ENCODE measurements at regions not wholly inside any gene's neighbourhood (a gene's known extent, or its start where the extent isn't known, plus 50 kb on each side); places are given as distances from the start of the nearest gene placed in this dataset.
"Not testable (repeated sequence)": the region's sequence is repeated elsewhere in the genome, so short reads cannot be mapped to it uniquely, and the experiment has no call there.

DNA sequence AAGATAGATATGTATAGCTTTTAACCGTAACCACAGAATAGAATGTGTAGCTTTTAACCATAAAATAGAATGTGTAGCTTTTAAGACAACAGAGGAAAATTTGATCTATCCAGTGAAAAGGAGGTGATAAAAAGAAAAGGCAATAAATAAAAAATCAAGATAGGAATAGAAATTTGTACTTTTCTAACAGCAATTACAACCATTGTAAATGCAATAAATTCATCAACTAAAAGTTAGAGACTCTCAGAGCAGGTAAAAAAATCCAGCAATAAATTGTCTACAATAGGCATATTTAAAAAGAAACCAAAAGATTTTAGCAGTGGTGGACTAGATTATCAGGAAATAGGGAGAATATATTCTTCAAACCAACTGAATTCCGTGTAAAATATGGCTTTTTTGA, 63.8 kb upstream of the ABHD2 start:
- Histone ChIP-seq H3K4me3 (ENCODE audit: low read depth, low read length) (no peak overlapping the region), H3K27ac (no peak overlapping the region), H3K27me3 (ENCODE audit: insufficient read depth, low read depth, severe bottlenecking) (no peaks in the 10 kb centered on the region), H3K36me3 (no peaks in the 10 kb centered on the region), H3K9me3 (ENCODE audit: severe bottlenecking) (no peaks in the 10 kb centered on the region)
- DNase-seq = no peak
- no peak for TF ChIP-seq CTCF (IDR thresholded peaks at IDR 0.05; ENCODE audit: low read depth, low read length)

DNA sequence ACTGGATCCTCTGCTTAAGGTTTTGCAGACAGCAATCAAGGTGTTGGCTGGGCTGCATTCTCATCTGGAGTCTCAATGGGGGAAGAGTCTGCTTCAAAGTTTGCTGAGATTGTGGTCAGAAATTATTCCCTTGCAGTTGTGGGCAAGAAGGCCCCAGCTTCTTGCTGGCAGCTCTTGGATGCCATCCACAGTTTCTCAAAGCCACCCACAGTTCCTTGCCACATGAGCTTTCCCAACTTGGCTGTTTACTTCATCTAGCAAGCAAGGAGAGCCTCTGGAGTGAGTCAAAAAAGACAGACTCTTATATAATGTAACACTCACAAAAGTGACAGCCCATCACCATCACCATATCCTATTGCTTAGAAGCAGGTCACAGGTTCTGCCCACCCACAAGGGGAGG, 62.1 kb upstream of the ABHD2 start:
- H3K27ac ChIP-seq = no peak overlapping the region
- H3K36me3 ChIP-seq = no peaks in the 10 kb centered on the region
- no peak overlapping the region for H3K4me3 ChIP-seq (ENCODE audit: low read depth, low read length)
- no peak for DNase-seq
- no peaks in the 10 kb centered on the region for H3K9me3 ChIP-seq (ENCODE audit: severe bottlenecking)
- TF ChIP-seq CTCF (IDR thresholded peaks at IDR 0.05; ENCODE audit: low read depth, low read length) = no peak
- no peaks in the 10 kb centered on the region for H3K27me3 ChIP-seq (ENCODE audit: insufficient read depth, low read depth, severe bottlenecking)

GRCh38 chr15:89028036-89028435, 60.2 kb upstream of the ABHD2 start:
- no peaks in the 10 kb centered on the region for H3K9me3 ChIP-seq (ENCODE audit: severe bottlenecking)
- no peak overlapping the region for H3K4me3 ChIP-seq (ENCODE audit: low read depth, low read length)
- peak; percentile 73 for DNase-seq
- no peaks in the 10 kb centered on the region for H3K36me3 ChIP-seq
- no peak for TF ChIP-seq CTCF (IDR thresholded peaks at IDR 0.05; ENCODE audit: low read depth, low read length)
- no peaks in the 10 kb centered on the region for H3K27me3 ChIP-seq (ENCODE audit: insufficient read depth, low read depth, severe bottlenecking)
- H3K27ac ChIP-seq = peak overlapping the region; percentile 43

- no peaks in the 10 kb centered on the region for H3K9me3 ChIP-seq (ENCODE audit: severe bottlenecking)
- H3K4me3 ChIP-seq (ENCODE audit: low read depth, low read length) = no peak overlapping the region
- no peak overlapping the region for H3K27ac ChIP-seq
- no peak for TF ChIP-seq CTCF (IDR thresholded peaks at IDR 0.05; ENCODE audit: low read depth, low read length)
- H3K36me3 ChIP-seq = no peaks in the 10 kb centered on the region
- no peak for DNase-seq
- no peaks in the 10 kb centered on the region for H3K27me3 ChIP-seq (ENCODE audit: insufficient read depth, low read depth, severe bottlenecking)
These were observed 57.9 kb upstream of the ABHD2 start for GRCh38 chr15:89030311-89030710.

GRCh38 chr15:89031637-89032285, 56.5 kb upstream of the ABHD2 start:
- not testable (repeated sequence) for DNase-seq; H3K4me3 ChIP-seq (ENCODE audit: low read depth, low read length); H3K27me3 ChIP-seq (ENCODE audit: insufficient read depth, low read depth, severe bottlenecking); H3K36me3 ChIP-seq; H3K27ac ChIP-seq; H3K9me3 ChIP-seq (ENCODE audit: severe bottlenecking)

- DNase-seq = no peak
- Histone ChIP-seq H3K27ac (no peak overlapping the region), H3K9me3 (ENCODE audit: severe bottlenecking) (no peaks in the 10 kb centered on the region), H3K4me3 (ENCODE audit: low read depth, low read length) (no peak overlapping the region), H3K27me3 (ENCODE audit: insufficient read depth, low read depth, severe bottlenecking) (no peaks in the 10 kb centered on the region), H3K36me3 (no peaks in the 10 kb centered on the region)
- peak; percentile 31 for TF ChIP-seq CTCF (IDR thresholded peaks at IDR 0.05; ENCODE audit: low read depth, low read length)
These were observed 54.0 kb upstream of the ABHD2 start for GRCh38 chr15:89034305-89034704.
